HEK293T (cell line): ENCODE measurements at regions not wholly inside any gene's neighbourhood (a gene's known extent, or its start where the extent isn't known, plus 50 kb on each side); places are given as distances from the start of the nearest gene placed in this dataset.
A peak's percentile ranks its signal among the peaks of the same experiment; 100 is the strongest.
"Not testable (repeated sequence)": the region's sequence is repeated elsewhere in the genome, so short reads cannot be mapped to it uniquely, and the experiment has no call there.

ENCODE experiments used
- CTCF ChIA-PET: fragments of 350-600 bp; formaldehyde crosslinking; extraction: SDS; loops from one replicate; lab custom pipeline; 2021; ENCODE audit warnings: antibody characterized with exemption, inconsistent platforms; lab: Yijun Ruan, JAX
- POLR2A ChIA-PET: fragments of 350-600 bp; formaldehyde crosslinking; extraction: SDS; loops from one replicate; lab custom pipeline; 2020; ENCODE audit warnings: antibody characterized with exemption, inconsistent platforms; lab: Yijun Ruan, JAX
- DNase-seq: peaks from one replicate; pipeline ENCODE4 v3.0.0; 2012; ENCODE audit warnings: mixed read lengths; ENCODE audit errors: extremely low spot score
- L3MBTL2 ChIP-seq: fragments of 450-650 bp; conservative IDR thresholded peaks from 2 replicates; pipeline ENCODE4 v1.6.1; 2016; ENCODE audit warnings: mild to moderate bottlenecking

GRCh38 chr9:67066140-67066539, 73.8 kb upstream of the SPATA31A3 start:
- POLR2A ChIA-PET, CTCF ChIA-PET, DNase-seq: not testable (repeated sequence)

DNA sequence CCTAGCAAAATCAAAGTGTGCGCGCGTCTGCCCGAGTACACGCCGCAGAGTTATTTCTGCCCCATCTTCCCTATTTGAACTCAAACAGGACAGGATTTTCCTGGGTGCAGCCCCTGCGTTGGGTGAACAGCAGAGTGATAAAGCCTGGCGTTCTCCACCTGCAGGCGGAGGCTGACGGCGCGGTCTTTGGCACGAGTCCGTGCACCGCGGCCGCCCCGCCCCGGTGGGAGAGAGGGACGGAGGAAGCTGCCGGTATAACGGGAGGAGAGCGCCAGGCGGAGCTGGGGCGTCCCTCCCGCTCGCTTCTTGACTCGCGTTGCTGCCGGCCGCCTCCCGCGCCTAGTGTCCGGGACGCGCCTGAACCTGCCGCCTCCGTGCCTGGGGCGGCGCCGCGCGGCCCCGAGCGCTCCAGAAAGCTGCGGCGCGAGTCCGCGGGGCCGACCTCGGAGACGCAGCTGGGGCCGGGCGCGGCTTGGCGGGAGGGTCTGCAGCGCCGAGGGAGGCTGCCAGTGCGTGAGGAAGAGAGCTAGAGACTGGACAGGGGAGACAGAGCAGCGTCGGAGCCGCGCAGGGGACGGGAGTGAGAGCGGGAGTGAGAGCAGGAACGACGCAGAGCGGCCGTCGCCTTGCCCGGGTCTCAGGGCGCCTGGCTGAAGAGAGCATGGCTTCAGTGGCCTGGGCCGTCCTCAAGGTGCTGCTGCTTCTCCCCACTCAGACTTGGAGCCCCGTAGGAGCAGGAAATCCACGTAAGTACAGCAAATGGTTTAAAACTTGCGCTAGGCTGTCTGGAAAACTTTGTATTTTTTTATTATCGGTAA, 66.8 kb upstream of the SPATA31A3 start:
- CTCF ChIA-PET, POLR2A ChIA-PET, DNase-seq: not testable (repeated sequence)
- peak; percentile 41; the same call in 1 of the 2 replicates for TF ChIP-seq L3MBTL2
